ENCODE measurements at regions not wholly inside any gene's neighbourhood (a gene's known extent, or its start where the extent isn't known, plus 50 kb on each side); places are given as distances from the start of the nearest gene placed in this dataset.

- 68 to 74% methylated on average over 2 of the region's 2 CpGs for WGBS, 2 donors (ENCODE audit: low coverage in 1 of 2)
- H3K9me3 ChIP-seq, result no peaks in the 10 kb centered on the region
- intact Hi-C loops (cut with DNase I; ENCODE audit: low total_unique reads), result no loop called here
- H3K4me1 ChIP-seq, result no peaks in the 10 kb centered on the region
- DNase-seq, result no peak
- H3K27ac ChIP-seq, result no peak overlapping the region
- TF ChIP-seq POLR2AphosphoS5 (IDR thresholded peaks at IDR 0.05) (no peak), EP300 (IDR thresholded peaks at IDR 0.05; ENCODE audit: low read depth) (no peak), POLR2A (IDR thresholded peaks at IDR 0.05) (no peak), CTCF (IDR thresholded peaks at IDR 0.05) (no peak)
- no peaks in the 10 kb centered on the region for H3K36me3 ChIP-seq
- in situ Hi-C loops (cut with MboI; ENCODE audit: low pct_ligation_motif_present in 1 of 4, low pct_unique_long_range_greater_than_20kb in 1 of 4, low sequenced_read_pairs in 3 of 4), result no loop called here
- H3K27me3 ChIP-seq, result no peaks in the 10 kb centered on the region
- no peak overlapping the region for H3K4me3 ChIP-seq
These were observed 717.1 kb downstream of the CDH9 start for GRCh38 chr5:26321278-26321677.

- Histone ChIP-seq H3K9me3 (peaks cover 0 to 4% of the 10 kb centered on the region in 2 donors), H3K4me1 (no peaks in the 10 kb centered on the region), H3K27ac (no peak overlapping the region), H3K27me3 (no peaks in the 10 kb centered on the region), H3K36me3 (no peaks in the 10 kb centered on the region), H3K4me3 (no peak overlapping the region)
- intact Hi-C loops (cut with DNase I; ENCODE audit: low total_unique reads) (no loop called here), in situ Hi-C loops (cut with MboI; ENCODE audit: low pct_ligation_motif_present in 1 of 4, low pct_unique_long_range_greater_than_20kb in 1 of 4, low sequenced_read_pairs in 3 of 4) (no loop called here)
- TF ChIP-seq CTCF (IDR thresholded peaks at IDR 0.05) (no peak), EP300 (IDR thresholded peaks at IDR 0.05; ENCODE audit: low read depth) (no peak), POLR2AphosphoS5 (IDR thresholded peaks at IDR 0.05) (no peak), POLR2A (IDR thresholded peaks at IDR 0.05) (no peak)
- DNase-seq, result no peak
- whole genome bisulfite sequencing, 2 donors (ENCODE audit: low coverage in 1 of 2), result 52 to 61% methylated on average over 2 of the region's 2 CpGs
These were observed 728.0 kb downstream of the CDH9 start for GRCh38 chr5:26310415-26310814.

GRCh38 chr5:26295541-26295940 lies 742.8 kb downstream of the CDH9 start:
- TF ChIP-seq CTCF (IDR thresholded peaks at IDR 0.05) (no peak), POLR2A (IDR thresholded peaks at IDR 0.05) (no peak), POLR2AphosphoS5 (IDR thresholded peaks at IDR 0.05) (no peak), EP300 (IDR thresholded peaks at IDR 0.05; ENCODE audit: low read depth) (no peak)
- Histone ChIP-seq H3K27ac (no peak overlapping the region), H3K4me1 (no peaks in the 10 kb centered on the region), H3K4me3 (no peak overlapping the region), H3K36me3 (no peaks in the 10 kb centered on the region), H3K27me3 (no peaks in the 10 kb centered on the region), H3K9me3 (peaks cover 0 to 3% of the 10 kb centered on the region in 2 donors)
- intact Hi-C loops (cut with DNase I; ENCODE audit: low total_unique reads), result no loop called here
- 73 to 83% methylated on average over 1 of the region's 1 CpG for WGBS, 2 donors (ENCODE audit: low coverage in 1 of 2)
- in situ Hi-C loops (cut with MboI; ENCODE audit: low pct_ligation_motif_present in 1 of 4, low pct_unique_long_range_greater_than_20kb in 1 of 4, low sequenced_read_pairs in 3 of 4), result no loop called here
- no peak for DNase-seq

GRCh38 chr5:26282190-26282589 lies 756.2 kb downstream of the CDH9 start:
- in situ Hi-C loops (cut with MboI; ENCODE audit: low pct_ligation_motif_present in 1 of 4, low pct_unique_long_range_greater_than_20kb in 1 of 4, low sequenced_read_pairs in 3 of 4), result no loop called here
- no peaks in the 10 kb centered on the region for H3K27me3 ChIP-seq
- no peak for DNase-seq
- H3K36me3 ChIP-seq, result no peaks in the 10 kb centered on the region
- no peak overlapping the region for H3K4me3 ChIP-seq
- intact Hi-C loops (cut with DNase I; ENCODE audit: low total_unique reads), result no loop called here
- no peak overlapping the region for H3K27ac ChIP-seq
- H3K4me1 ChIP-seq, result no peaks in the 10 kb centered on the region
- WGBS, 2 donors (ENCODE audit: low coverage in 1 of 2), result 80 to 86% methylated on average over 1 of the region's 1 CpG
- TF ChIP-seq POLR2AphosphoS5 (IDR thresholded peaks at IDR 0.05) (no peak), CTCF (IDR thresholded peaks at IDR 0.05) (no peak), EP300 (IDR thresholded peaks at IDR 0.05; ENCODE audit: low read depth) (no peak), POLR2A (IDR thresholded peaks at IDR 0.05) (no peak)
- no peaks in the 10 kb centered on the region for H3K9me3 ChIP-seq
